ENCODE measurements at regions not wholly inside any gene's neighbourhood (a gene's known extent, or its start where the extent isn't known, plus 50 kb on each side); places are given as distances from the start of the nearest gene placed in this dataset.

GRCh38 chr13:91203430-91203829 is 144.1 kb upstream of the MIR17HG start:
- TF ChIP-seq, protein P1, sequence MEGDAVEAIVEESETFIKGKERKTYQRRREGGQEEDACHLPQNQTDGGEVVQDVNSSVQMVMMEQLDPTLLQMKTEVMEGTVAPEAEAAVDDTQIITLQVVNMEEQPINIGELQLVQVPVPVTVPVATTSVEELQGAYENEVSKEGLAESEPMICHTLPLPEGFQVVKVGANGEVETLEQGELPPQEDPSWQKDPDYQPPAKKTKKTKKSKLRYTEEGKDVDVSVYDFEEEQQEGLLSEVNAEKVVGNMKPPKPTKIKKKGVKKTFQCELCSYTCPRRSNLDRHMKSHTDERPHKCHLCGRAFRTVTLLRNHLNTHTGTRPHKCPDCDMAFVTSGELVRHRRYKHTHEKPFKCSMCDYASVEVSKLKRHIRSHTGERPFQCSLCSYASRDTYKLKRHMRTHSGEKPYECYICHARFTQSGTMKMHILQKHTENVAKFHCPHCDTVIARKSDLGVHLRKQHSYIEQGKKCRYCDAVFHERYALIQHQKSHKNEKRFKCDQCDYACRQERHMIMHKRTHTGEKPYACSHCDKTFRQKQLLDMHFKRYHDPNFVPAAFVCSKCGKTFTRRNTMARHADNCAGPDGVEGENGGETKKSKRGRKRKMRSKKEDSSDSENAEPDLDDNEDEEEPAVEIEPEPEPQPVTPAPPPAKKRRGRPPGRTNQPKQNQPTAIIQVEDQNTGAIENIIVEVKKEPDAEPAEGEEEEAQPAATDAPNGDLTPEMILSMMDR (conservative IDR thresholded peaks at IDR 0.05; ENCODE audit: low read depth in 2 of 2), result no peak
- TF ChIP-seq JUNB (IDR thresholded peaks at IDR 0.05; ENCODE audit: unreplicated experiment) (no peak), POLR2AphosphoS5 (IDR thresholded peaks at IDR 0.05; ENCODE audit: low read depth) (no peak), EZH2 (IDR thresholded peaks at IDR 0.05; ENCODE audit: low read depth, unreplicated experiment) (no peak), NANOG (IDR thresholded peaks at IDR 0.05; ENCODE audit: borderline replicate concordance) (no peak), EZH2phosphoT487 (IDR thresholded peaks at IDR 0.05; ENCODE audit: unreplicated experiment) (no peak), CREB1 (CRISPR knock-in tag; IDR thresholded peaks at IDR 0.05; ENCODE audit: low read depth) (no peak), ETS1 (IDR thresholded peaks at IDR 0.05) (no peak)
- TF ChIP-seq, protein P2, sequence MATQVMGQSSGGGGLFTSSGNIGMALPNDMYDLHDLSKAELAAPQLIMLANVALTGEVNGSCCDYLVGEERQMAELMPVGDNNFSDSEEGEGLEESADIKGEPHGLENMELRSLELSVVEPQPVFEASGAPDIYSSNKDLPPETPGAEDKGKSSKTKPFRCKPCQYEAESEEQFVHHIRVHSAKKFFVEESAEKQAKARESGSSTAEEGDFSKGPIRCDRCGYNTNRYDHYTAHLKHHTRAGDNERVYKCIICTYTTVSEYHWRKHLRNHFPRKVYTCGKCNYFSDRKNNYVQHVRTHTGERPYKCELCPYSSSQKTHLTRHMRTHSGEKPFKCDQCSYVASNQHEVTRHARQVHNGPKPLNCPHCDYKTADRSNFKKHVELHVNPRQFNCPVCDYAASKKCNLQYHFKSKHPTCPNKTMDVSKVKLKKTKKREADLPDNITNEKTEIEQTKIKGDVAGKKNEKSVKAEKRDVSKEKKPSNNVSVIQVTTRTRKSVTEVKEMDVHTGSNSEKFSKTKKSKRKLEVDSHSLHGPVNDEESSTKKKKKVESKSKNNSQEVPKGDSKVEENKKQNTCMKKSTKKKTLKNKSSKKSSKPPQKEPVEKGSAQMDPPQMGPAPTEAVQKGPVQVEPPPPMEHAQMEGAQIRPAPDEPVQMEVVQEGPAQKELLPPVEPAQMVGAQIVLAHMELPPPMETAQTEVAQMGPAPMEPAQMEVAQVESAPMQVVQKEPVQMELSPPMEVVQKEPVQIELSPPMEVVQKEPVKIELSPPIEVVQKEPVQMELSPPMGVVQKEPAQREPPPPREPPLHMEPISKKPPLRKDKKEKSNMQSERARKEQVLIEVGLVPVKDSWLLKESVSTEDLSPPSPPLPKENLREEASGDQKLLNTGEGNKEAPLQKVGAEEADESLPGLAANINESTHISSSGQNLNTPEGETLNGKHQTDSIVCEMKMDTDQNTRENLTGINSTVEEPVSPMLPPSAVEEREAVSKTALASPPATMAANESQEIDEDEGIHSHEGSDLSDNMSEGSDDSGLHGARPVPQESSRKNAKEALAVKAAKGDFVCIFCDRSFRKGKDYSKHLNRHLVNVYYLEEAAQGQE (IDR thresholded peaks at IDR 0.05; ENCODE audit: unreplicated experiment), result no peak
- TF ChIP-seq, protein P3, sequence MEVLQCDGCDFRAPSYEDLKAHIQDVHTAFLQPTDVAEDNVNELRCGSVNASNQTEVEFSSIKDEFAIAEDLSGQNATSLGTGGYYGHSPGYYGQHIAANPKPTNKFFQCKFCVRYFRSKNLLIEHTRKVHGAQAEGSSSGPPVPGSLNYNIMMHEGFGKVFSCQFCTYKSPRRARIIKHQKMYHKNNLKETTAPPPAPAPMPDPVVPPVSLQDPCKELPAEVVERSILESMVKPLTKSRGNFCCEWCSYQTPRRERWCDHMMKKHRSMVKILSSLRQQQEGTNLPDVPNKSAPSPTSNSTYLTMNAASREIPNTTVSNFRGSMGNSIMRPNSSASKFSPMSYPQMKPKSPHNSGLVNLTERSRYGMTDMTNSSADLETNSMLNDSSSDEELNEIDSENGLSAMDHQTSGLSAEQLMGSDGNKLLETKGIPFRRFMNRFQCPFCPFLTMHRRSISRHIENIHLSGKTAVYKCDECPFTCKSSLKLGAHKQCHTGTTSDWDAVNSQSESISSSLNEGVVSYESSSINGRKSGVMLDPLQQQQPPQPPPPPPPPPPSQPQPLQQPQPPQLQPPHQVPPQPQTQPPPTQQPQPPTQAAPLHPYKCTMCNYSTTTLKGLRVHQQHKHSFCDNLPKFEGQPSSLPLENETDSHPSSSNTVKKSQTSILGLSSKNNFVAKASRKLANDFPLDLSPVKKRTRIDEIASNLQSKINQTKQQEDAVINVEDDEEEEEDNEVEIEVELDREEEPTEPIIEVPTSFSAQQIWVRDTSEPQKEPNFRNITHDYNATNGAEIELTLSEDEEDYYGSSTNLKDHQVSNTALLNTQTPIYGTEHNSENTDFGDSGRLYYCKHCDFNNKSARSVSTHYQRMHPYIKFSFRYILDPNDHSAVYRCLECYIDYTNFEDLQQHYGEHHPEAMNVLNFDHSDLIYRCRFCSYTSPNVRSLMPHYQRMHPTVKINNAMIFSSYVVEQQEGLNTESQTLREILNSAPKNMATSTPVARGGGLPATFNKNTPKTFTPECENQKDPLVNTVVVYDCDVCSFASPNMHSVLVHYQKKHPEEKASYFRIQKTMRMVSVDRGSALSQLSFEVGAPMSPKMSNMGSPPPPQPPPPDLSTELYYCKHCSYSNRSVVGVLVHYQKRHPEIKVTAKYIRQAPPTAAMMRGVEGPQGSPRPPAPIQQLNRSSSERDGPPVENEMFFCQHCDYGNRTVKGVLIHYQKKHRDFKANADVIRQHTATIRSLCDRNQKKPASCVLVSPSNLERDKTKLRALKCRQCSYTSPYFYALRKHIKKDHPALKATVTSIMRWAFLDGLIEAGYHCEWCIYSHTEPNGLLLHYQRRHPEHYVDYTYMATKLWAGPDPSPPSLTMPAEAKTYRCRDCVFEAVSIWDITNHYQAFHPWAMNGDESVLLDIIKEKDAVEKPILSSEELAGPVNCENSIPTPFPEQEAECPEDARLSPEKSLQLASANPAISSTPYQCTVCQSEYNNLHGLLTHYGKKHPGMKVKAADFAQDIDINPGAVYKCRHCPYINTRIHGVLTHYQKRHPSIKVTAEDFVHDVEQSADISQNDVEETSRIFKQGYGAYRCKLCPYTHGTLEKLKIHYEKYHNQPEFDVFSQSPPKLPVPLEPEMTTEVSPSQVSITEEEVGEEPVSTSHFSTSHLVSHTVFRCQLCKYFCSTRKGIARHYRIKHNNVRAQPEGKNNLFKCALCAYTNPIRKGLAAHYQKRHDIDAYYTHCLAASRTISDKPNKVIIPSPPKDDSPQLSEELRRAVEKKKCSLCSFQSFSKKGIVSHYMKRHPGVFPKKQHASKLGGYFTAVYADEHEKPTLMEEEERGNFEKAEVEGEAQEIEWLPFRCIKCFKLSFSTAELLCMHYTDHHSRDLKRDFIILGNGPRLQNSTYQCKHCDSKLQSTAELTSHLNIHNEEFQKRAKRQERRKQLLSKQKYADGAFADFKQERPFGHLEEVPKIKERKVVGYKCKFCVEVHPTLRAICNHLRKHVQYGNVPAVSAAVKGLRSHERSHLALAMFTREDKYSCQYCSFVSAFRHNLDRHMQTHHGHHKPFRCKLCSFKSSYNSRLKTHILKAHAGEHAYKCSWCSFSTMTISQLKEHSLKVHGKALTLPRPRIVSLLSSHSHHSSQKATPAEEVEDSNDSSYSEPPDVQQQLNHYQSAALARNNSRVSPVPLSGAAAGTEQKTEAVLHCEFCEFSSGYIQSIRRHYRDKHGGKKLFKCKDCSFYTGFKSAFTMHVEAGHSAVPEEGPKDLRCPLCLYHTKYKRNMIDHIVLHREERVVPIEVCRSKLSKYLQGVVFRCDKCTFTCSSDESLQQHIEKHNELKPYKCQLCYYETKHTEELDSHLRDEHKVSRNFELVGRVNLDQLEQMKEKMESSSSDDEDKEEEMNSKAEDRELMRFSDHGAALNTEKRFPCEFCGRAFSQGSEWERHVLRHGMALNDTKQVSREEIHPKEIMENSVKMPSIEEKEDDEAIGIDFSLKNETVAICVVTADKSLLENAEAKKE (CRISPR knock-in tag; IDR thresholded peaks at IDR 0.05), result no peak

Measured in GM23338 (cell line).